Thymus (tissue), 11 donors: ENCODE measurements at regions not wholly inside any gene's neighbourhood (a gene's known extent, or its start where the extent isn't known, plus 50 kb on each side); places are given as distances from the start of the nearest gene placed in this dataset.

Experiments
- DNase-seq, 9 donors: peaks; one replicate each; pipeline ENCODE4 v3.0.0-alpha.2; 2013; ENCODE audit warnings: low spot score in 9 of 9, low read depth in 6 of 9, missing footprints in 1 of 9
- H3K27ac ChIP-seq, 2 donors: one replicate each; pipeline ENCODE4 v1.5.1; 2013; ENCODE audit warnings: control low read depth in 1 of 2, low read depth in 1 of 2, low read length in 1 of 2, mild to moderate bottlenecking in 1 of 2, moderate library complexity in 1 of 2
- H3K27me3 ChIP-seq, 2 donors: one replicate each; pipeline ENCODE4 v1.5.1; 2013; ENCODE audit warnings: low read length in 1 of 2; ENCODE audit not compliant: control insufficient read depth in 2 of 2, insufficient read depth in 1 of 2
- H3K36me3 ChIP-seq, 2 donors: one replicate each; pipeline ENCODE4 v1.5.1; 2013; ENCODE audit warnings: low read length in 1 of 2, mild to moderate bottlenecking in 1 of 2, moderate library complexity in 1 of 2; ENCODE audit not compliant: control insufficient read depth in 2 of 2, insufficient read depth in 2 of 2
- H3K4me1 ChIP-seq, 2 donors: one replicate each; pipeline ENCODE4 v1.5.1; 2013; ENCODE audit warnings: low read length in 2 of 2; ENCODE audit not compliant: control insufficient read depth in 2 of 2, insufficient read depth in 2 of 2
- H3K4me3 ChIP-seq, 2 donors: one replicate each; pipeline ENCODE4 v1.5.1; 2013; ENCODE audit warnings: low read length in 2 of 2, control low read depth in 1 of 2, mild to moderate bottlenecking in 1 of 2
- H3K9me3 ChIP-seq, 2 donors: one replicate each; pipeline ENCODE4 v1.5.1; 2013; ENCODE audit warnings: low read length in 1 of 2, mild to moderate bottlenecking in 1 of 2; ENCODE audit not compliant: control insufficient read depth in 2 of 2, insufficient read depth in 1 of 2
- WGBS: extraction: QIAGEN DNeasy Blood & Tissue Kit; methylation state at CpG from one replicate; pipeline ENCODE4 v1.1.7; 2013; 5-methylcytosine and 5-hydroxymethylcytosine counted together
- donor health status: healthy.

- Histone ChIP-seq H3K4me3 (no peak overlapping the region), H3K4me1 (no peaks in the 10 kb centered on the region), H3K9me3 (no peaks in the 10 kb centered on the region), H3K36me3 (no peaks in the 10 kb centered on the region), H3K27me3 (no peaks in the 10 kb centered on the region), H3K27ac (no peak overlapping the region)
- WGBS = 96% methylated on average over 2 of the region's 2 CpGs
- DNase-seq = no peak
These were observed 714.8 kb downstream of the TLR4 start for GRCh38 chr9:118418887-118419565.

GRCh38 chr9:118419676-118420075 lies 715.5 kb downstream of the TLR4 start:
- Histone ChIP-seq H3K4me3 (no peak overlapping the region), H3K27me3 (no peaks in the 10 kb centered on the region), H3K27ac (no peak overlapping the region), H3K36me3 (no peaks in the 10 kb centered on the region), H3K9me3 (no peaks in the 10 kb centered on the region), H3K4me1 (no peaks in the 10 kb centered on the region)
- no peak for DNase-seq
- 93% methylated on average over 1 of the region's 1 CpG for WGBS

GRCh38 chr9:118422508-118422907 lies 718.3 kb downstream of the TLR4 start:
- Histone ChIP-seq H3K27me3 (no peaks in the 10 kb centered on the region), H3K4me3 (no peak overlapping the region), H3K9me3 (no peaks in the 10 kb centered on the region), H3K36me3 (no peaks in the 10 kb centered on the region), H3K4me1 (no peaks in the 10 kb centered on the region), H3K27ac (no peak overlapping the region)
- WGBS = 95% methylated on average over 2 of the region's 2 CpGs
- DNase-seq = no peak

GRCh38 chr9:118423021-118423420 lies 718.8 kb downstream of the TLR4 start:
- Histone ChIP-seq H3K4me3 (no peak overlapping the region), H3K27me3 (no peaks in the 10 kb centered on the region), H3K36me3 (no peaks in the 10 kb centered on the region), H3K9me3 (no peaks in the 10 kb centered on the region), H3K4me1 (no peaks in the 10 kb centered on the region), H3K27ac (no peak overlapping the region)
- 91% methylated on average over 3 of the region's 3 CpGs for WGBS
- no peak for DNase-seq

- H3K36me3 ChIP-seq = no peaks in the 10 kb centered on the region
- H3K4me1 ChIP-seq = no peaks in the 10 kb centered on the region
- H3K9me3 ChIP-seq = no peaks in the 10 kb centered on the region
- DNase-seq = no peak
- no peak overlapping the region for H3K27ac ChIP-seq
- WGBS = 94% methylated on average over 4 of the region's 4 CpGs
- H3K27me3 ChIP-seq = no peaks in the 10 kb centered on the region
- no peak overlapping the region for H3K4me3 ChIP-seq
These were observed 719.5 kb downstream of the TLR4 start for GRCh38 chr9:118423721-118424120.

GRCh38 chr9:118426772-118427171 lies 722.6 kb downstream of the TLR4 start:
- H3K4me1 ChIP-seq = no peaks in the 10 kb centered on the region
- H3K36me3 ChIP-seq = no peaks in the 10 kb centered on the region
- no peak overlapping the region for H3K4me3 ChIP-seq
- H3K27me3 ChIP-seq = no peaks in the 10 kb centered on the region
- H3K27ac ChIP-seq = no peak overlapping the region
- H3K9me3 ChIP-seq = no peaks in the 10 kb centered on the region
- 90% methylated on average over 1 of the region's 1 CpG for WGBS
- DNase-seq = no peak

- Histone ChIP-seq H3K9me3 (no peaks in the 10 kb centered on the region), H3K27me3 (no peaks in the 10 kb centered on the region), H3K27ac (no peak overlapping the region), H3K36me3 (no peaks in the 10 kb centered on the region), H3K4me3 (no peak overlapping the region), H3K4me1 (no peaks in the 10 kb centered on the region)
- 47% methylated on average over 1 of the region's 1 CpG for WGBS
- DNase-seq = no peak
These were observed 734.6 kb downstream of the TLR4 start for GRCh38 chr9:118438810-118439209.

- no peak overlapping the region for H3K4me3 ChIP-seq
- H3K4me1 ChIP-seq = no peaks in the 10 kb centered on the region
- H3K9me3 ChIP-seq = no peaks in the 10 kb centered on the region
- H3K36me3 ChIP-seq = no peaks in the 10 kb centered on the region
- H3K27ac ChIP-seq = no peak overlapping the region
- WGBS = 90% methylated on average over 4 of the region's 4 CpGs
- no peak for DNase-seq
- H3K27me3 ChIP-seq = no peaks in the 10 kb centered on the region
These were observed 735.2 kb downstream of the TLR4 start for GRCh38 chr9:118439441-118439840.

GRCh38 chr9:118444403-118444802 lies 740.2 kb downstream of the TLR4 start:
- WGBS = 78% methylated on average over 5 of the region's 5 CpGs
- no peak overlapping the region for H3K27ac ChIP-seq

More at GRCh38 chr9:118444403-118444802, 740.2 kb downstream of the TLR4 start:
- no peak for DNase-seq
- Histone ChIP-seq H3K4me3 (no peak overlapping the region), H3K36me3 (no peaks in the 10 kb centered on the region), H3K9me3 (no peaks in the 10 kb centered on the region), H3K27me3 (no peaks in the 10 kb centered on the region), H3K4me1 (no peaks in the 10 kb centered on the region)
